ENCODE measurements at regions not wholly inside any gene's neighbourhood (a gene's known extent, or its start where the extent isn't known, plus 50 kb on each side); places are given as distances from the start of the nearest gene placed in this dataset.
"Not testable (repeated sequence)": the region's sequence is repeated elsewhere in the genome, so short reads cannot be mapped to it uniquely, and the experiment has no call there.

- H3K27ac ChIP-seq (ENCODE audit: low read length); H3K9ac ChIP-seq (ENCODE audit: low read depth, low read length); H3K4me1 ChIP-seq (ENCODE audit: insufficient read depth, low read length); H3K4me3 ChIP-seq (ENCODE audit: low read length); H3K27me3 ChIP-seq (ENCODE audit: insufficient read depth, low read length); H3K36me3 ChIP-seq (ENCODE audit: insufficient read depth, low read depth, low read length): not testable (repeated sequence)
- peaks cover 35% of the 10 kb centered on the region for H3K9me3 ChIP-seq (ENCODE audit: insufficient read depth, low read depth, low read length)
Measured at GRCh38 chr16:46386110-46386771, 234.9 kb downstream of the SHCBP1 start.

- H3K4me1 ChIP-seq (ENCODE audit: insufficient read depth, low read length); H3K27me3 ChIP-seq (ENCODE audit: insufficient read depth, low read length); H3K9ac ChIP-seq (ENCODE audit: low read depth, low read length); H3K4me3 ChIP-seq (ENCODE audit: low read length); H3K36me3 ChIP-seq (ENCODE audit: insufficient read depth, low read depth, low read length); H3K27ac ChIP-seq (ENCODE audit: low read length): not testable (repeated sequence)
- H3K9me3 ChIP-seq (ENCODE audit: insufficient read depth, low read depth, low read length): peaks cover 33% of the 10 kb centered on the region
Measured at GRCh38 chr16:46384285-46385061, 236.7 kb downstream of the SHCBP1 start.

DNA sequence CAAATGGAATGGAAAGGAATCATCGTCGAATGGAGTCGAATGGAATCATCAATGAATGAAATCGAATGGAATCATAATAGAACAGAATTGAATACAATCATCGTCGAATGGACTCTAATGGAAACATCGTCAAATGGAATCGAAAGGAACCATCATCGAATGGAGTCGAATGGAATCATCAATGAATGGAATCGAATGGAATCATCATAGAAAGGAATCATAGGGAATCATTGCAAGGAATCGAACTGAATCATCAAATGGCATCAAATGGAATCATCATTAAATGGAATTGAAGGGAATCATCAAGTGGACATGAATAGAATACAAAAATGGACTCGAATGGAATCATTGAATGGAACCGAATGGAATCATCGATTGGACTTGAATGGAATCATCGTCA is 237.6 kb downstream of the SHCBP1 start:
- H3K4me3 ChIP-seq (ENCODE audit: low read length); H3K27ac ChIP-seq (ENCODE audit: low read length); H3K27me3 ChIP-seq (ENCODE audit: insufficient read depth, low read length); H3K4me1 ChIP-seq (ENCODE audit: insufficient read depth, low read length); H3K9ac ChIP-seq (ENCODE audit: low read depth, low read length); H3K36me3 ChIP-seq (ENCODE audit: insufficient read depth, low read depth, low read length): not testable (repeated sequence)
- H3K9me3 ChIP-seq (ENCODE audit: insufficient read depth, low read depth, low read length): peaks cover 29% of the 10 kb centered on the region

- H3K27me3 ChIP-seq (ENCODE audit: insufficient read depth, low read length); H3K27ac ChIP-seq (ENCODE audit: low read length); H3K36me3 ChIP-seq (ENCODE audit: insufficient read depth, low read depth, low read length); H3K9ac ChIP-seq (ENCODE audit: low read depth, low read length); H3K4me1 ChIP-seq (ENCODE audit: insufficient read depth, low read length); H3K4me3 ChIP-seq (ENCODE audit: low read length): not testable (repeated sequence)
- H3K9me3 ChIP-seq (ENCODE audit: insufficient read depth, low read depth, low read length): peaks cover 29% of the 10 kb centered on the region
Measured at GRCh38 chr16:46382791-46383541, 238.2 kb downstream of the SHCBP1 start.

DNA sequence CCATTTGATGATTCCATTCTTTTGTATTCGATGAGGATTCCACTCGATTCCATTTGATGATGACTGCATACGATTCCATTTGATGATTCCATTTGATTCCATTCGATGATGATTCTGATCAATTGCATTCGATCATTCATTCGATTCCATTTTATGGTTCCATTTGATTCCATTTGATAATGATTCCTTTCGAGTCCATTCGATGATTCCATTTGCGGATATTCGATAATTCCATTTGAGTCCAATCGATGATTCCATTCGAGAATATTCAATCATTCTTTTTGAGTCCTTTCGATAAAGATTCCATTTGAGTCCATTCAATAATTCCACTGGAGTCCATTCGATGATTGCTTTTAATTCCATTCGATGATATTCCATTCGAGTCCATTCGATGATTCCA is 239.1 kb downstream of the SHCBP1 start:
- H3K4me1 ChIP-seq (ENCODE audit: insufficient read depth, low read length); H3K27ac ChIP-seq (ENCODE audit: low read length): not testable (repeated sequence)
- H3K9me3 ChIP-seq (ENCODE audit: insufficient read depth, low read depth, low read length): peaks cover 25% of the 10 kb centered on the region

GRCh38 chr16:46381344-46381743 is 239.8 kb downstream of the SHCBP1 start:
- peaks cover 24% of the 10 kb centered on the region for H3K9me3 ChIP-seq (ENCODE audit: insufficient read depth, low read depth, low read length)
- H3K27me3 ChIP-seq (ENCODE audit: insufficient read depth, low read length); H3K27ac ChIP-seq (ENCODE audit: low read length); H3K4me3 ChIP-seq (ENCODE audit: low read length); H3K4me1 ChIP-seq (ENCODE audit: insufficient read depth, low read length); H3K9ac ChIP-seq (ENCODE audit: low read depth, low read length); H3K36me3 ChIP-seq (ENCODE audit: insufficient read depth, low read depth, low read length): not testable (repeated sequence)

More for the DNA sequence above, 239.1 kb downstream of the SHCBP1 start:
- H3K36me3 ChIP-seq (ENCODE audit: insufficient read depth, low read depth, low read length); H3K4me3 ChIP-seq (ENCODE audit: low read length); H3K27me3 ChIP-seq (ENCODE audit: insufficient read depth, low read length); H3K9ac ChIP-seq (ENCODE audit: low read depth, low read length): not testable (repeated sequence)

Data from iPS-20b (cell line).